Body of pancreas (tissue), 4 donors: ENCODE measurements at regions not wholly inside any gene's neighbourhood (a gene's known extent, or its start where the extent isn't known, plus 50 kb on each side); places are given as distances from the start of the nearest gene placed in this dataset.

Experiments
- ATAC-seq: fragments of 150-250 bp; one replicate; pipeline ENCODE4 v1.9.1; 2016
- DNase-seq, 4 donors: peaks; one replicate each; pipeline ENCODE4 v3.0.0-alpha.2; 2019
- H3K27ac ChIP-seq, 4 donors: fragments of 200-600 bp; sonication (generic); 1 replicate in 3 of 4; 2 replicates in 1 of 4; pipeline versions ENCODE4 v1.5.1 to v1.6.1; 2016 to 2019; ENCODE audit warnings: mild to moderate bottlenecking in 1 of 4, mixed read lengths in 1 of 4, moderate library complexity in 1 of 4
- H3K27me3 ChIP-seq, 2 donors: fragments of 200-600 bp; sonication (generic); one replicate each; pipeline ENCODE4 v1.6.0; 2016; ENCODE audit warnings: mild to moderate bottlenecking in 1 of 2
- H3K36me3 ChIP-seq, 2 donors: fragments of 200-600 bp; sonication (generic); replicated peaks in 1 of 2; 2 replicates each; pipeline ENCODE4 v1.5.1; 2016; ENCODE audit warnings: low read depth in 2 of 2; ENCODE audit not compliant: insufficient read depth in 1 of 2
- H3K4me1 ChIP-seq: fragments of 200-600 bp; sonication (generic); one replicate; pipeline ENCODE4 v1.6.0; 2016
- H3K4me3 ChIP-seq, 2 donors: fragments of 200-600 bp; sonication (generic); 1 replicate in 1 of 2; 2 replicates in 1 of 2; pipeline ENCODE4 v1.5.1; 2016 to 2019
- H3K9me3 ChIP-seq, 3 donors: fragments of 200-600 bp; sonication (generic); 1 replicate in 2 of 3; 2 replicates in 1 of 3; pipeline ENCODE4 v1.5.1; 2016
- POLR2A ChIP-seq, 3 donors: fragments of 450-650 bp; IDR thresholded peaks; one replicate each; pipeline ENCODE4 v1.6.1; 2016; ENCODE audit warnings: antibody characterized with exemption in 3 of 3, mild to moderate bottlenecking in 2 of 3
- WGBS, 2 donors: methylation state at CpG; one replicate each; pipeline ENCODE4 v1.1.5; 2017; 5-methylcytosine and 5-hydroxymethylcytosine counted together
- intact Hi-C: fragments of 100-400 bp; cut with DNase I; formaldehyde crosslinking; loops from one replicate; pipeline ENCODE4 v1.15.1; 2023
- TF ChIP-seq, protein P1 (sequence below), 7 experiments: fragments of 450-650 bp in 4 of 7; fragments of 200-600 bp in 3 of 7; sonication (generic) in 3 of 7; IDR thresholded peaks; one replicate each; pipeline ENCODE4 v1.5.1; 2016 to 2019; ENCODE audit warnings: antibody characterized with exemption in 7 of 7

DNA sequence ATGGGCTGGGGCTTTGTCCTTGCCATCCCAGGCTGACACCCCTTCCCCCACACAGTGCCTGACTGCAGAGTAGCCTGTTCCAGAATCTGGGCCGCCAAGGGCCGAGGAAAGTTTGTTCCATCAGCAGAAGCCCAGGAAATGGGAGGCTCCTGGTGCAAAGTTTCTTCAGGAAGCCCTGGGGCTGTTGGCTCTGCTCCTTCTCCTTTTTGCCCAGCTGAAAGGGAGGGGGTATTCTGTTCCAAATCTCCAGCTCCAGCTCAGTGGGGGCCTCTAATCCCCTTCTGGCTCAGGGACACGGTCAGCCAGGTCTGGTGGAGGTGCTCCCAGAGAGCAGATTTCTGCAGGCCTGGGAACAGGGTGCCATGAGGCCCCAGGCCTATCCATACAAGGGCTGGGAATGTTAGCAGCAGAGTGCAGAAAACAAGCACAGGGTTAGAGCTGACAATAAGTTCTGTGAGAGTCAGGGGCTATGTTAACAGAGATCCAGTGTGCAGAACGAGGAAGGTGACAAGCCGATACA, 399.5 kb downstream of the RPS24 start:
- H3K4me3 ChIP-seq: no peak overlapping the region
- no peak for TF ChIP-seq POLR2A (IDR thresholded peaks at IDR 0.05)
- TF ChIP-seq, protein P1, sequence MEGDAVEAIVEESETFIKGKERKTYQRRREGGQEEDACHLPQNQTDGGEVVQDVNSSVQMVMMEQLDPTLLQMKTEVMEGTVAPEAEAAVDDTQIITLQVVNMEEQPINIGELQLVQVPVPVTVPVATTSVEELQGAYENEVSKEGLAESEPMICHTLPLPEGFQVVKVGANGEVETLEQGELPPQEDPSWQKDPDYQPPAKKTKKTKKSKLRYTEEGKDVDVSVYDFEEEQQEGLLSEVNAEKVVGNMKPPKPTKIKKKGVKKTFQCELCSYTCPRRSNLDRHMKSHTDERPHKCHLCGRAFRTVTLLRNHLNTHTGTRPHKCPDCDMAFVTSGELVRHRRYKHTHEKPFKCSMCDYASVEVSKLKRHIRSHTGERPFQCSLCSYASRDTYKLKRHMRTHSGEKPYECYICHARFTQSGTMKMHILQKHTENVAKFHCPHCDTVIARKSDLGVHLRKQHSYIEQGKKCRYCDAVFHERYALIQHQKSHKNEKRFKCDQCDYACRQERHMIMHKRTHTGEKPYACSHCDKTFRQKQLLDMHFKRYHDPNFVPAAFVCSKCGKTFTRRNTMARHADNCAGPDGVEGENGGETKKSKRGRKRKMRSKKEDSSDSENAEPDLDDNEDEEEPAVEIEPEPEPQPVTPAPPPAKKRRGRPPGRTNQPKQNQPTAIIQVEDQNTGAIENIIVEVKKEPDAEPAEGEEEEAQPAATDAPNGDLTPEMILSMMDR (IDR thresholded peaks at IDR 0.05): no peak
- H3K27me3 ChIP-seq: no peaks in the 10 kb centered on the region
- H3K9me3 ChIP-seq: no peaks in the 10 kb centered on the region
- 90 to 100% methylated on average over 3 to 5 of the region's 5 CpGs for WGBS, 2 donors
- DNase-seq (peak in 1 of 4 donors; percentile 10), ATAC-seq (no peak)
- no peak overlapping the region for H3K27ac ChIP-seq
- intact Hi-C loops: no loop called here
- H3K4me1 ChIP-seq: peaks cover 11% of the 10 kb centered on the region
- H3K36me3 ChIP-seq: no peaks in the 10 kb centered on the region

DNA sequence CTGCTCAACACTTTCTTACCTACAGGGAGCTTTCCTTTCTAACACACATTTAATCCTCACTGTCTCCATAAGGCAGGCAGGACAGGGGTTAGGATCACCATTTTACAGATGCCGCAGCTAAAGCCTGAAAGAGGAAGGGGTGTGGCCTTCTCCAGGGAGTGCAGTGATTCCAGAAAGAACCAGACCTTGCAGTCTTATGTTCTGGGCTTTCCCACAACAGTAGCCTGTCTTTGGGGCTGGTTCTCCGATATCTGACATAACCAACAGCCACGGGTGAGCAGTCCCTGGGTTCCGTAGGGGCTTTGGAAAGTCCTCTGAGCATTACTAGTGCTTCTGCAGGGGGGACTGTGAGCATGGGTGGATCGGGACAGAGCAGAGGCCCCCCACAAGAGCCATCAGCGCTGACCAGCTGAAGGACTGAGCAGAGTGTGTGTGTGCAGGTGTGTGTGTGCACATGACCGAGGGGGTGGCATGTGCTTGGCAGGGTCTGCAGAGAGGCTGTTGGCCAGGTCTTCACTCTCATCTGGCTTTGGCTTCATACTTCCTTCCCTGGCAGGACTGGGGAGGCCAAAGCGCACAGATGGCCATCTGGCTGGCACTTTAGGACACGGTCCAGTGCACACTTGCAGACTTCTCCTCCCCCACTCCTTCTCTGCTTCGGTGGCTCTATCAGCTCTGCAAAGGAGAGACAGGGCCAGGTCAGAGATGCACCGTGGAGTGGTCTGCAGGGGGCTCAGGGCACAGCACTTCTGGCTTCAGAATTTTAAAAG, 400.3 kb downstream of the RPS24 start:
- ATAC-seq (peak; percentile 58), DNase-seq (peak; percentile 39 to 66 (median 56))
- Histone ChIP-seq H3K27me3 (no peaks in the 10 kb centered on the region), H3K27ac (no peak overlapping the region), H3K9me3 (no peaks in the 10 kb centered on the region), H3K4me1 (peaks cover 11% of the 10 kb centered on the region), H3K4me3 (no peak overlapping the region), H3K36me3 (no peaks in the 10 kb centered on the region)
- intact Hi-C loops: no loop called here
- TF ChIP-seq POLR2A (IDR thresholded peaks at IDR 0.05): no peak
- TF ChIP-seq, protein P1 (IDR thresholded peaks at IDR 0.05): no peak
- 48 to 59% methylated on average over 8 to 11 of the region's 11 CpGs for WGBS, 2 donors

DNA sequence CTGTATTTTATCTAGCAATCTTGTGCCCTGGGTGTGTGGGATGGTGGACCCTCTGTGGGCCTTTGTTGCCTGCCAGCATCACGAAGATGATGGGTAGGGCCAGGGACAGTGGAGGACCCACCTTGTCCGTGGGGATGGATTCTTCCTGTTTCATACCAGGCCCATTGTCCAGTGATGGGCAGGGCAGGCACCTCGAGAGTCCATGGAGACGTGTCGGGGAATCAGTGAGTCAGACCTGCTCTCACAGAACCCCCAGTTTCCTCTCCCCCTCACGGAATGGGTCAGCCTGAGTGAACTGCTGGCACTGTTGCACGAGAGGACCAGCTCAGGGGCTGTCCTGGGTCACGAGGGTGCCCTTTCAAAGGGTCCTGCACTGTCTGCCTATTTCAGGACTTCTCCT, 401.2 kb downstream of the RPS24 start:
- H3K4me3 ChIP-seq: no peak overlapping the region
- DNase-seq (peak in 1 of 4 donors; percentile 8), ATAC-seq (no peak)
- no peak for TF ChIP-seq POLR2A (IDR thresholded peaks at IDR 0.05)
- TF ChIP-seq, protein P1 (IDR thresholded peaks at IDR 0.05): no peak
- H3K27me3 ChIP-seq: no peaks in the 10 kb centered on the region
- H3K9me3 ChIP-seq: no peaks in the 10 kb centered on the region
- H3K27ac ChIP-seq: no peak overlapping the region
- intact Hi-C loops: no loop called here
- H3K4me1 ChIP-seq: peaks cover 11% of the 10 kb centered on the region
- WGBS, 2 donors: 77 to 82% methylated on average over 6 to 8 of the region's 8 CpGs
- H3K36me3 ChIP-seq: no peaks in the 10 kb centered on the region

DNA sequence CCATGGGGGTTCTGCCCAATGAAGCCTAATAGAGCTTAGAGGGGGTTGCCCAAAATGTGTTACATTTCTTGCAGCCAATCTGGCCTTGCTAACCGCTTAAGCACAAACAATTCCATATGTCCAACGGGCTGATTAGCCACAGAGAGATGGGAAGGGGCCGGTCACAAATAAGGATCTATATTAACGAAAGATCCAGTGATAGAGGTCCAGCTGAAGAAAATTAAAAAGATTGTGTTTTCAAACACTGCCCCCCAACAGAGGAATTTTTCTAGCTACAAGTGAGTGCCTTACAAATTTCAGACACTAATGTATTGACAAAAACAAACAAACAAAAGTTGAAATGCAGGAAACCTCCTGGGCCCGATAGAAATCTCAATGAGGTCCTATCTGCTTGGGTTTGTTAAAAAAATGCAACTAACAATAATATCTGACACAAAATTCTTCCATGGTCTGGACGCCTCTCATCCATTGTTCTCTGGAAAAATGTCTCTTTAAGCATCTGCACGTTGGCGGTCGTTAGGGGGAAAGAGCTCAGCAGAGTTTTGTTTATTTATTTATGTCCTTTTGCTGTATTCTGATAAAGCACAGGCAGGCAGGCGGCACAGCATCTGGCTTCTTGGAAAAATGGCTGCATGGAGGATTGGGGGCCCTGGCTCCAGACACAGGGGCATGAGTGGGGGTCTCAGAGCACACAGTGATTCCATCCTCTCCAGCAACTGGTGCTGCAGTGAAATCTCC, 402.0 kb downstream of the RPS24 start:
- DNase-seq: no peak
- WGBS, 2 donors: 71 to 74% methylated on average over 10 of the region's 10 CpGs
- no peak for ATAC-seq
- no peaks in the 10 kb centered on the region for H3K27me3 ChIP-seq
- intact Hi-C loops: no loop called here
- H3K36me3 ChIP-seq: no peaks in the 10 kb centered on the region
- no peak overlapping the region for H3K4me3 ChIP-seq
- no peaks in the 10 kb centered on the region for H3K9me3 ChIP-seq
- no peak overlapping the region for H3K27ac ChIP-seq
- peaks cover 11% of the 10 kb centered on the region for H3K4me1 ChIP-seq
- TF ChIP-seq, protein P1 (IDR thresholded peaks at IDR 0.05): no peak
- TF ChIP-seq POLR2A (IDR thresholded peaks at IDR 0.05): no peak
